Mammary epithelial cell (primary cell): ENCODE measurements at regions not wholly inside any gene's neighbourhood (a gene's known extent, or its start where the extent isn't known, plus 50 kb on each side); places are given as distances from the start of the nearest gene placed in this dataset.

Source experiments
- EZH2 ChIP-seq: IDR thresholded peaks from 2 replicates; pipeline ENCODE4 v1.6.1; 2012; ENCODE audit warnings: low read length, inconsistent platforms, borderline replicate concordance
- TF ChIP-seq, protein P1 (sequence below), 2 donors: IDR thresholded peaks in 1 of 2; conservative IDR thresholded peaks in 1 of 2; 2 replicates each; pipeline ENCODE4 v1.5.1; 2011 to 2012; ENCODE audit warnings: inconsistent platforms in 2 of 2, low read length in 2 of 2, mild to moderate bottlenecking in 2 of 2, control low read depth in 1 of 2, low read depth in 1 of 2; ENCODE audit not compliant: insufficient read depth in 1 of 2; ENCODE audit errors: extremely low read depth in 1 of 2

DNA sequence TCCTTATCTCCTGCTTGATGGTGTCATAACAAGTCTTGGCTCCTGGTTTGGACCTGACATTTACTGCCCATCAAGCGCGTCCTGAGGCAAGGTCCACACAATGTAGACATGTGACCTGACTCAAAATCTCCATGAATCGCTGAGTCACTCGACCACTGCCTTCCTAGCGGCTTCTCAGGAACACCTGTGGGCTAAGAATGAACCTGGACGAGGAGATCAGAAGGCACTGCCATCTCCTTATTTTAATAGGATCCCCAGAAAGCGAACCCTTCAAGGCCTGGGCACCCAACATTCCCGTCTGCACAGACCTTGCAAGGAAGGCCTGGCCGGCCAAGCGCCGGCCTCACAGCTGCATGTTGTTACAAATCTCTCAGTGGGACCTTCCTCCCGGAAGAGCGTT is 60.6 kb upstream of the IRX1 start:
- no peak for TF ChIP-seq EZH2
- TF ChIP-seq, protein P1, sequence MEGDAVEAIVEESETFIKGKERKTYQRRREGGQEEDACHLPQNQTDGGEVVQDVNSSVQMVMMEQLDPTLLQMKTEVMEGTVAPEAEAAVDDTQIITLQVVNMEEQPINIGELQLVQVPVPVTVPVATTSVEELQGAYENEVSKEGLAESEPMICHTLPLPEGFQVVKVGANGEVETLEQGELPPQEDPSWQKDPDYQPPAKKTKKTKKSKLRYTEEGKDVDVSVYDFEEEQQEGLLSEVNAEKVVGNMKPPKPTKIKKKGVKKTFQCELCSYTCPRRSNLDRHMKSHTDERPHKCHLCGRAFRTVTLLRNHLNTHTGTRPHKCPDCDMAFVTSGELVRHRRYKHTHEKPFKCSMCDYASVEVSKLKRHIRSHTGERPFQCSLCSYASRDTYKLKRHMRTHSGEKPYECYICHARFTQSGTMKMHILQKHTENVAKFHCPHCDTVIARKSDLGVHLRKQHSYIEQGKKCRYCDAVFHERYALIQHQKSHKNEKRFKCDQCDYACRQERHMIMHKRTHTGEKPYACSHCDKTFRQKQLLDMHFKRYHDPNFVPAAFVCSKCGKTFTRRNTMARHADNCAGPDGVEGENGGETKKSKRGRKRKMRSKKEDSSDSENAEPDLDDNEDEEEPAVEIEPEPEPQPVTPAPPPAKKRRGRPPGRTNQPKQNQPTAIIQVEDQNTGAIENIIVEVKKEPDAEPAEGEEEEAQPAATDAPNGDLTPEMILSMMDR (conservative IDR thresholded peaks at IDR 0.05 in 1 of 2, IDR thresholded peaks at IDR 0.05 in 1 of 2; ENCODE audit: extremely low read depth in 1 of 2, insufficient read depth in 1 of 2, low read depth in 1 of 2, low read length in 2 of 2), result no peak
